H1 (cell line): ENCODE measurements at regions not wholly inside any gene's neighbourhood (a gene's known extent, or its start where the extent isn't known, plus 50 kb on each side); places are given as distances from the start of the nearest gene placed in this dataset.

Experiments used
- CTCF ChIA-PET: fragments of 300-600 bp; sonication (Branson Sonifier 250); formaldehyde crosslinking; loops from one replicate; lab custom pipeline; 2021; ENCODE audit not compliant: partially characterized antibody; lab: Charles Lee
- POLR2A ChIA-PET: fragments of 300-600 bp; sonication (Branson Sonifier 250); formaldehyde crosslinking; loops from one replicate; lab custom pipeline; 2021; ENCODE audit warnings: inconsistent platforms; ENCODE audit not compliant: partially characterized antibody; lab: Charles Lee
- DNase-seq, 2 experiments: peaks; one replicate each; pipeline versions ENCODE4 v3.0.0 to v3.0.0-alpha.2; 2010 to 2022; ENCODE audit warnings: low spot score in 2 of 2, low read depth in 1 of 2, mixed read lengths in 1 of 2
- FAIRE-seq: peaks from 2 replicates; lab custom pipeline; 2011; peaks lifted over from hg19 to GRCh38; lab: Jason Lieb, UNC
- H2AFZ ChIP-seq: 2 replicates; pipeline ENCODE4 v1.8.1; 2012; ENCODE audit warnings: low read length, inconsistent platforms
- H2AK5ac ChIP-seq: 2 replicates; pipeline ENCODE4 v1.6.1; 2013; ENCODE audit warnings: low read depth, low read length
- H2BK120ac ChIP-seq: replicated peaks from 2 replicates; pipeline ENCODE3; 2013; ENCODE audit warnings: low read depth, low read length, inconsistent platforms
- H2BK12ac ChIP-seq: 2 replicates; pipeline ENCODE4 v1.6.1; 2013; ENCODE audit warnings: low read depth, low read length
- H2BK15ac ChIP-seq: 2 replicates; pipeline ENCODE4 v1.6.1; 2013; ENCODE audit warnings: low read length
- H2BK20ac ChIP-seq: 2 replicates; pipeline ENCODE4 v1.6.1; 2013; ENCODE audit warnings: low read length
- H2BK5ac ChIP-seq: 2 replicates; pipeline ENCODE4 v1.6.1; 2013; ENCODE audit warnings: low read depth, low read length
- H3K14ac ChIP-seq: 2 replicates; pipeline ENCODE4 v1.6.1; 2013; ENCODE audit warnings: inconsistent platforms; ENCODE audit not compliant: insufficient read length
- H3K18ac ChIP-seq: 2 replicates; pipeline ENCODE4 v1.6.1; 2013; ENCODE audit warnings: low read length; ENCODE audit errors: extremely low read depth
- H3K23ac ChIP-seq: 2 replicates; pipeline ENCODE4 v1.6.1; 2013; ENCODE audit warnings: inconsistent platforms; ENCODE audit not compliant: insufficient read length
- H3K23me2 ChIP-seq: 2 replicates; pipeline ENCODE4 v1.6.1; 2013; ENCODE audit warnings: low read depth, low read length
- H3K27ac ChIP-seq: 2 replicates; pipeline ENCODE4 v1.6.1; 2011; ENCODE audit warnings: low read depth, low read length, inconsistent platforms
- H3K27me3 ChIP-seq, 4 experiments: replicated peaks in 1 of 4; 1 replicate in 1 of 4; 2 replicates in 3 of 4; pipeline versions ENCODE4 v1.6.1 to v1.8.1; 2011 to 2013; ENCODE audit warnings: low read length in 3 of 4, mild to moderate bottlenecking in 3 of 4, inconsistent platforms in 2 of 4, mixed read lengths in 2 of 4, moderate library complexity in 1 of 4; ENCODE audit not compliant: control insufficient read depth in 3 of 4, insufficient read depth in 3 of 4; ENCODE audit errors: extremely low read depth in 1 of 4
- H3K36me3 ChIP-seq, 4 experiments: 2 replicates each; pipeline versions ENCODE4 v1.6.1 to v1.8.1; 2011 to 2013; ENCODE audit warnings: mild to moderate bottlenecking in 4 of 4, low read length in 3 of 4, moderate library complexity in 2 of 4, control low read depth in 1 of 4, inconsistent platforms in 1 of 4; ENCODE audit not compliant: insufficient read depth in 4 of 4, control insufficient read depth in 2 of 4
- H3K4ac ChIP-seq: replicated peaks from 2 replicates; pipeline ENCODE3; 2013; ENCODE audit warnings: low read length, low read depth, mixed read lengths, inconsistent platforms; ENCODE audit not compliant: insufficient read length
- H3K4me1 ChIP-seq, 4 experiments: replicated peaks in 1 of 4; 1 replicate in 1 of 4; 2 replicates in 3 of 4; pipeline versions ENCODE4 v1.6.1 to v1.8.1; 2011 to 2013; ENCODE audit warnings: low read length in 3 of 4, inconsistent platforms in 2 of 4, mixed read lengths in 1 of 4; ENCODE audit not compliant: insufficient read depth in 4 of 4, control insufficient read depth in 3 of 4
- H3K4me2 ChIP-seq, 2 experiments: 2 replicates each; pipeline versions ENCODE4 v1.6.1 to v1.8.1; 2011 to 2013; ENCODE audit warnings: low read depth in 2 of 2, low read length in 2 of 2, control low read depth in 1 of 2, inconsistent platforms in 1 of 2, mild to moderate bottlenecking in 1 of 2; ENCODE audit not compliant: insufficient read depth in 1 of 2
- H3K4me3 ChIP-seq, 4 experiments: fragments of 200-600, 300-600 bp in 1 of 4; sonication (generic), shearing (Covaris generic), sonication (Bioruptor Twin) in 1 of 4; 2 replicates each; pipeline versions ENCODE4 v1.5.1 to v1.8.1; 2011 to 2016; ENCODE audit warnings: low read length in 4 of 4, low read depth in 3 of 4, control low read depth in 2 of 4, inconsistent platforms in 2 of 4, mild to moderate bottlenecking in 2 of 4, mixed read lengths in 1 of 4, moderate library complexity in 1 of 4; ENCODE audit not compliant: insufficient read depth in 2 of 4; ENCODE audit errors: extremely low read depth in 1 of 4
- H3K56ac ChIP-seq: replicated peaks from 2 replicates; pipeline ENCODE3; 2013; ENCODE audit warnings: low read depth, mild to moderate bottlenecking, mixed read lengths, low read length, inconsistent platforms; ENCODE audit not compliant: insufficient read length
- H3K79me1 ChIP-seq: 2 replicates; pipeline ENCODE4 v1.6.1; 2013; ENCODE audit warnings: low read depth, low read length, control low read depth
- H3K79me2 ChIP-seq, 2 experiments: 2 replicates each; pipeline versions ENCODE4 v1.6.1 to v1.8.1; 2012 to 2013; ENCODE audit warnings: low read length in 2 of 2, mild to moderate bottlenecking in 2 of 2, inconsistent platforms in 1 of 2; ENCODE audit not compliant: insufficient read depth in 2 of 2, control insufficient read depth in 1 of 2
- H3K9ac ChIP-seq, 4 experiments: replicated peaks in 1 of 4; 1 replicate in 1 of 4; 2 replicates in 3 of 4; pipeline versions ENCODE4 v1.6.1 to v1.8.1; 2011 to 2013; ENCODE audit warnings: low read depth in 3 of 4, low read length in 3 of 4, control low read depth in 2 of 4, mild to moderate bottlenecking in 2 of 4, moderate library complexity in 2 of 4, inconsistent platforms in 1 of 4; ENCODE audit errors: extremely low read depth in 1 of 4
- H3K9me3 ChIP-seq, 2 experiments: 2 replicates each; pipeline versions ENCODE4 v1.6.1 to v1.8.1; 2012 to 2013; ENCODE audit warnings: mild to moderate bottlenecking in 2 of 2, moderate library complexity in 2 of 2, control low read depth in 1 of 2, inconsistent platforms in 1 of 2, low read depth in 1 of 2, low read length in 1 of 2, mixed read lengths in 1 of 2; ENCODE audit not compliant: insufficient read depth in 2 of 2
- H4K20me1 ChIP-seq, 2 experiments: replicated peaks in 1 of 2; 2 replicates each; pipeline versions ENCODE3 to v1.8.1; 2011 to 2013; ENCODE audit warnings: inconsistent platforms in 2 of 2, low read length in 2 of 2, mild to moderate bottlenecking in 1 of 2; ENCODE audit not compliant: insufficient read depth in 2 of 2, control insufficient read depth in 1 of 2
- H4K5ac ChIP-seq: 2 replicates; pipeline ENCODE4 v1.6.1; 2013; ENCODE audit warnings: low read length, low read depth, mixed read lengths, inconsistent platforms; ENCODE audit not compliant: insufficient read length
- H4K8ac ChIP-seq: 2 replicates; pipeline ENCODE4 v1.8.0; 2013; ENCODE audit warnings: mild to moderate bottlenecking, moderate library complexity, low read length, inconsistent platforms; ENCODE audit not compliant: insufficient read depth; ENCODE audit errors: extremely low read depth
- H4K91ac ChIP-seq: replicated peaks from 2 replicates; pipeline ENCODE3; 2013; ENCODE audit warnings: low read length, mixed read lengths, inconsistent platforms; ENCODE audit not compliant: insufficient read length
- ATF3 ChIP-seq: IDR thresholded peaks from 2 replicates; pipeline ENCODE4 v1.6.1; 2011; ENCODE audit warnings: low read depth, mild to moderate bottlenecking, low read length; ENCODE audit not compliant: insufficient read depth
- BRCA1 ChIP-seq: IDR thresholded peaks from 2 replicates; pipeline ENCODE4 v1.6.1; 2012; ENCODE audit warnings: low read depth, low read length, improper control_type of control experiment
- CTBP2 ChIP-seq: IDR thresholded peaks from 2 replicates; pipeline ENCODE4 v1.7.0; 2011; ENCODE audit warnings: borderline replicate concordance, mild to moderate bottlenecking, moderate library complexity, mixed read lengths, low read length; ENCODE audit not compliant: insufficient read depth, insufficient read length
- EGR1 ChIP-seq: IDR thresholded peaks from 2 replicates; pipeline ENCODE4 v1.6.1; 2011; ENCODE audit warnings: low read depth, low read length, borderline replicate concordance
- EP300 ChIP-seq, 2 experiments: IDR thresholded peaks; 1 replicate in 1 of 2; 2 replicates in 1 of 2; pipeline ENCODE4 v1.6.1; 2011 to 2012; ENCODE audit warnings: low read depth in 2 of 2, low read length in 2 of 2, mild to moderate bottlenecking in 2 of 2, borderline replicate concordance in 1 of 2, inconsistent platforms in 1 of 2, moderate library complexity in 1 of 2
- FOSL1 ChIP-seq: IDR thresholded peaks from 2 replicates; pipeline ENCODE4 v1.6.1; 2011; ENCODE audit warnings: mild to moderate bottlenecking, low read depth, low read length, moderate library complexity; ENCODE audit not compliant: insufficient read depth
- KDM5A ChIP-seq: fragments of 200-600 bp; IDR thresholded peaks from 2 replicates; pipeline ENCODE4 v1.7.1; 2012; ENCODE audit warnings: mild to moderate bottlenecking, low read length, inconsistent platforms, mixed read lengths
- MAFK ChIP-seq: IDR thresholded peaks from 2 replicates; pipeline ENCODE4 v1.6.1; 2012; ENCODE audit warnings: low read depth, mild to moderate bottlenecking, improper control_type of control experiment, low read length
- SIRT6 ChIP-seq: IDR thresholded peaks from one replicate; pipeline ENCODE4 v1.7.1; 2012; ENCODE audit warnings: low read length, inconsistent platforms
- SP4 ChIP-seq: IDR thresholded peaks from 2 replicates; pipeline ENCODE4 v1.6.1; 2012; ENCODE audit warnings: low read length, inconsistent platforms
- SRF ChIP-seq: IDR thresholded peaks from 2 replicates; pipeline ENCODE4 v1.6.1; 2011; ENCODE audit warnings: mild to moderate bottlenecking, low read depth, low read length, moderate library complexity
- WGBS, 2 experiments: shearing (Covaris generic) in 1 of 2; methylation state at CpG; one replicate each; pipeline versions ENCODE4 v1.1.6 to v1.1.7; 2013 to 2015; ENCODE audit warnings: low lambda C conversion rate in 2 of 2, mixed read lengths in 2 of 2, inconsistent platforms in 1 of 2, low coverage in 1 of 2, missing lambda C conversion rate in 1 of 2; ENCODE audit not compliant: insufficient replicate concordance in 2 of 2, insufficient coverage in 1 of 2, insufficient read length in 1 of 2; ENCODE audit errors: extremely low coverage in 1 of 2, missing lambda C conversion rate in 1 of 2; 5-methylcytosine and 5-hydroxymethylcytosine counted together

- H3K4ac ChIP-seq: no peak overlapping the region
- no peak overlapping the region for H3K56ac ChIP-seq
- no peak for TF ChIP-seq MAFK
- no peak for TF ChIP-seq CTBP2
- TF ChIP-seq SRF: no peak
- TF ChIP-seq BRCA1: no peak
- TF ChIP-seq EGR1: no peak
- no peak for TF ChIP-seq EP300 (IDR thresholded peaks at IDR 0.05; ENCODE audit: borderline replicate concordance in 1 of 2, low read depth in 2 of 2, low read length in 2 of 2)
- no peak for TF ChIP-seq SIRT6
- TF ChIP-seq ATF3: no peak
- TF ChIP-seq KDM5A: no peak
- TF ChIP-seq FOSL1: no peak
- no peak for TF ChIP-seq SP4
- no peak overlapping the region for H2BK120ac ChIP-seq
- no peaks in the 10 kb centered on the region for H3K79me2 ChIP-seq
- no peak overlapping the region for H4K91ac ChIP-seq
- H2AFZ ChIP-seq: no peak overlapping the region
- no peak overlapping the region for H3K14ac ChIP-seq
- no peaks in the 10 kb centered on the region for H3K36me3 ChIP-seq
- no peaks in the 10 kb centered on the region for H3K27me3 ChIP-seq
- H3K9me3 ChIP-seq: no peaks in the 10 kb centered on the region
- H4K20me1 ChIP-seq: no peaks in the 10 kb centered on the region
- H3K23me2 ChIP-seq: no peaks in the 10 kb centered on the region
- no peak overlapping the region for H2BK5ac ChIP-seq
- no peak overlapping the region for H3K4me2 ChIP-seq
- no peak overlapping the region for H2BK12ac ChIP-seq
- H2AK5ac ChIP-seq: no peak overlapping the region
- H2BK15ac ChIP-seq: no peak overlapping the region
- POLR2A ChIA-PET: interaction anchor here (0.5 to 1.6 kb wide), 2 partner anchors 55 to 207 kb away, joined by 3 to 4 read pairs; partner anchors contain the start of gene NFKBIA
- no peaks in the 10 kb centered on the region for H3K4me1 ChIP-seq
- H3K9ac ChIP-seq: no peak overlapping the region
- no peak overlapping the region for H3K27ac ChIP-seq
- no peak overlapping the region for H3K18ac ChIP-seq
- no peak for FAIRE-seq
- no peak overlapping the region for H2BK20ac ChIP-seq
- H3K79me1 ChIP-seq: no peaks in the 10 kb centered on the region; the same call in 1 of the 2 replicates
- H4K5ac ChIP-seq: no peak overlapping the region
- no peak overlapping the region for H3K4me3 ChIP-seq
- no peak overlapping the region for H3K23ac ChIP-seq
- no peak overlapping the region for H4K8ac ChIP-seq
- 95% methylated on average over 1 of the region's 1 CpG; no CpG with 5 or more reads in 1 of the 2 experiments for WGBS, 2 experiments
- CTCF ChIA-PET: interaction anchor here (2.4 kb wide), 1 partner anchor 56 kb away, joined by 5 read pairs; no protein-coding TSS in a partner anchor
- no peak for DNase-seq
These were observed 74.2 kb downstream of the PRORP start for GRCh38 chr14:35196571-35196970.
